ENCODE measurements at regions not wholly inside any gene's neighbourhood (a gene's known extent, or its start where the extent isn't known, plus 50 kb on each side); places are given as distances from the start of the nearest gene placed in this dataset.

DNA sequence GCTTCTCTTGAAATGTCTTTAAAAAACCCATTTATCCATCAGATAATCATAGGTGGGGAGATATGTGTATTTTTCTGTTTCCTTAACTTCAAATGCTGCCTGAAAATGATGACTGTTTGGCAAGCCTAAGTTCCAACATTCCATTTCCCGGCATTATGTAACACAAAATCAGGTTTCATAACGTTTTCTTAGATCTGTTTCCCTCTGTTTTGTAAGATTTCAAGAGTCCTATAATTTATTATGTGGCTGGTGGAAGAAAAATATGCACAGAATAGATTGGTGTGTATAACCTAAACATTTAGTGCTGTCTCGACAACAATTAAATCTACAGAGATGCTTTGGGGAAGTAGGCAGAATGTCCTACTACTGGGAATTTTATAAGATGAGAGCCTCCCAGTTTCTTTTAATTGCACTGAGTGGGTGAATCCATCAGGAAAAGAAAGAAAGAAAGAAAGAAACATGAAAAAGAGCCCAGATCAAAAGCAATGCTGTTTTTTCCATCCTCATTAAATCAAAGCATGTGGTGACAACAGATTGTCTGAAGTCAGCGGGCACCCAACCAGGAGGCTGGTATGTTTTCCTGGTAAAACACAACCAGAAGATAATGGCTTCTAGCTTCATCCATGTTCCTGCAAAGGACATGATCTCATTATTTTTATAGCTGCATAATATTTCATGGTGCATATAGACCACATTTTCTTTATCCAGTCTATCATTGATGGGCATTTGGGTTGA, 529.4 kb upstream of the AMELY start:
- Histone ChIP-seq H3K36me3 (no peaks in the 10 kb centered on the region), H3K27ac (no peak overlapping the region), H3K9me3 (no peaks in the 10 kb centered on the region), H3K27me3 (no peaks in the 10 kb centered on the region), H3K4me3 (no peak overlapping the region), H3K4me1 (ENCODE audit: insufficient read depth) (no peaks in the 10 kb centered on the region)
- DNase-seq, result no peak
- intact Hi-C loops (cut with DNase I), result no loop called here
- no peak for TF ChIP-seq EP300 (IDR thresholded peaks at IDR 0.05)
- no peak for TF ChIP-seq POLR2A (IDR thresholded peaks at IDR 0.05)
- TF ChIP-seq, protein P1, sequence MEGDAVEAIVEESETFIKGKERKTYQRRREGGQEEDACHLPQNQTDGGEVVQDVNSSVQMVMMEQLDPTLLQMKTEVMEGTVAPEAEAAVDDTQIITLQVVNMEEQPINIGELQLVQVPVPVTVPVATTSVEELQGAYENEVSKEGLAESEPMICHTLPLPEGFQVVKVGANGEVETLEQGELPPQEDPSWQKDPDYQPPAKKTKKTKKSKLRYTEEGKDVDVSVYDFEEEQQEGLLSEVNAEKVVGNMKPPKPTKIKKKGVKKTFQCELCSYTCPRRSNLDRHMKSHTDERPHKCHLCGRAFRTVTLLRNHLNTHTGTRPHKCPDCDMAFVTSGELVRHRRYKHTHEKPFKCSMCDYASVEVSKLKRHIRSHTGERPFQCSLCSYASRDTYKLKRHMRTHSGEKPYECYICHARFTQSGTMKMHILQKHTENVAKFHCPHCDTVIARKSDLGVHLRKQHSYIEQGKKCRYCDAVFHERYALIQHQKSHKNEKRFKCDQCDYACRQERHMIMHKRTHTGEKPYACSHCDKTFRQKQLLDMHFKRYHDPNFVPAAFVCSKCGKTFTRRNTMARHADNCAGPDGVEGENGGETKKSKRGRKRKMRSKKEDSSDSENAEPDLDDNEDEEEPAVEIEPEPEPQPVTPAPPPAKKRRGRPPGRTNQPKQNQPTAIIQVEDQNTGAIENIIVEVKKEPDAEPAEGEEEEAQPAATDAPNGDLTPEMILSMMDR (IDR thresholded peaks at IDR 0.05), result no peak
- no CpG with 5 or more reads among the region's 4 CpGs for WGBS, 3 donors

DNA sequence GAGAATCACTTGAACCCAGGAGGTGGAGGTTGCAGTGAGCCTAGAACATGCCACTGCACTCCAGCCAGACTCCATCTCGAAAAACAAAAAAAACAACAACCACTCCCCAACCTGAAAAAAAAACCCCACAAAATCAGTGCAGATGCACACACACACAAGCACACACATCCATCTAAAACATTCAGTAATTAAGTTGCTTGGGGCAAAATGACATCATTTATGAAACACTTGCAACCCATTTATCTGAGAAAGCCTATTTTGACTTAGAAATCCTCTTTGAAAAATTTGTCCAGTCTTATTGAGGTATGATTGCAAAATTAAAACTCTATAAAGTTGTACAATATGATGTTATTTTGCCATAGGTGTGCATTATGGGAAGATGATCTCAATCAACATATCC, 525.5 kb upstream of the AMELY start:
- intact Hi-C loops (cut with DNase I), result no loop called here

DNA sequence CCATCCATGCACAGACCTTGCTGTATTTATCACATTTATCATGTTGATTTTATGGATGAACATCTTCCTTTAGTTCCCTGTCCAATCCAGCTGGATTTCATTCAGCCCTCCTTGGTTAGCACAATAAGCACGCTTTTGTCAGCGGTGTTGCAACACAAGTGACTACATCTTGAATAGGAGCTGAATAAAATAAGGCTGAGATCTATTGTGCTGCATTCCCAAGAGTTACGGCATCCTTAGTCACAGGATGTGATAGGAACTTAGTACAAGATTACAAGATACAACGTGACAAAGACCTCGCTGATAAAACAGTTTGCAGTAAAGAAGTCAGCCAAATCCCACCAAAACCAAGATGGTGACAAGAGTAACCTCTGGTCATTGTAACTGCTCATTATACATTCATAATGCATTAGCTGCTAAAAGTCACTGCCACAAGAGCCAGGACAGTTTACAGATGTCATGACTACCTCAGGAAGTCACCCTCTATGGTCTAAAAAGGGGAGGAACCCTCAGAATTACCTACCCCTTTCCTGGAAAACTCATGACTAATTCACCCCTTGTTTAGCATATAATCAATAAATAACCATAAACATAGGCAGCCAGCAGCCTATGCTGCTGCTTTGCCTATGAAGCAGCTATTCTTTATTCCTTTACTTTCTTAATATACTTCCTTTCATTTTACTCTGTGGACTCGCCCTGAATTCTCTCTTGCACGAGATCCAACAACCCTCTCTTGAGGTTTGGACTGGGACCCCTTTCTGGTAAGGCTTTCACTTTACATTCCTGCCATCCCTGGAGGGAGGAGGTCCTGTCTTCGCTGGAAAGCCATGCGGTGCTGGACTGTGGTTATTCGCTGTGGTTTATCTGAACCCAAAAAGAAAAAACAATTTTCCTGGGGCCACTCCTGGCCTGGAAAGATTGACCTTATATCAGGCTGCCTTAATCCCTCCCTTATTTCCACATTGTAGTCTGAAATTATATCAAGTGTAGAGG, 522.6 kb upstream of the AMELY start:
- Histone ChIP-seq H3K9me3 (no peaks in the 10 kb centered on the region), H3K36me3 (no peaks in the 10 kb centered on the region), H3K27me3 (no peaks in the 10 kb centered on the region), H3K4me1 (ENCODE audit: insufficient read depth) (no peaks in the 10 kb centered on the region), H3K27ac (no peak overlapping the region), H3K4me3 (no peak overlapping the region)
- no peak for DNase-seq
- WGBS, 3 donors, result no CpG with 5 or more reads among the region's 10 CpGs
- intact Hi-C loops (cut with DNase I), result no loop called here
- TF ChIP-seq POLR2A (IDR thresholded peaks at IDR 0.05), result no peak
- TF ChIP-seq EP300 (IDR thresholded peaks at IDR 0.05), result no peak
- TF ChIP-seq, protein P1 (IDR thresholded peaks at IDR 0.05), result no peak

More for the DNA sequence above, 525.5 kb upstream of the AMELY start:
- no peak overlapping the region for H3K27ac ChIP-seq
- no peaks in the 10 kb centered on the region for H3K4me1 ChIP-seq (ENCODE audit: insufficient read depth)
- no peaks in the 10 kb centered on the region for H3K9me3 ChIP-seq
- H3K36me3 ChIP-seq, result no peaks in the 10 kb centered on the region
- WGBS, 3 donors, result no CpG with 5 or more reads among the region's 1 CpG
- no peak overlapping the region for H3K4me3 ChIP-seq
- no peaks in the 10 kb centered on the region for H3K27me3 ChIP-seq
- DNase-seq, result no peak
- TF ChIP-seq POLR2A (IDR thresholded peaks at IDR 0.05) (no peak), EP300 (IDR thresholded peaks at IDR 0.05) (no peak)
- TF ChIP-seq, protein P1 (IDR thresholded peaks at IDR 0.05), result no peak

DNA sequence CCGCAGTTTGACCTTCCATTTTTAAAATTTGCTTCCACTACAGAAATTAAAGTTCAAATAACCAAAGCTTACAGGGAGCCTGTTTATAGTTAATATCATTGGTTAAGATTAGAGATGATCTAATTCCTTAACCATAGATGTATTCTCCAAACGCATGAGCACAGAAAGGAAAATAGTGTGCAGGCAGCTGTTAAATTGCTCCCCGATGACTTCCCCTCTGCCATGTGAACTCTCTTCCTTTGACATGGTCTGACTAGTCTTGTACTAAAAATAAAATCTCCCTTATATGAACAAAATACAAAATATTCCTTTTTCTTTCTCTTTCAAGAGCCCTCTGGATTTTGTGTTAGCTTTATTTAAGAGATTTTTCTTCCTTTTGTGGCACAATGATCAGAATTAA, 507.6 kb upstream of the AMELY start:
- no peak overlapping the region for H3K4me3 ChIP-seq
- no peaks in the 10 kb centered on the region for H3K9me3 ChIP-seq
- DNase-seq, result no peak
- intact Hi-C loops (cut with DNase I), result no loop called here
- no peaks in the 10 kb centered on the region for H3K4me1 ChIP-seq (ENCODE audit: insufficient read depth)
- no peak for TF ChIP-seq POLR2A (IDR thresholded peaks at IDR 0.05)
- WGBS, 3 donors, result no CpG with 5 or more reads among the region's 3 CpGs
- H3K36me3 ChIP-seq, result no peaks in the 10 kb centered on the region
- no peak overlapping the region for H3K27ac ChIP-seq
- H3K27me3 ChIP-seq, result no peaks in the 10 kb centered on the region

Measured in ovary (tissue), 7 donors.